Motor neuron (in vitro differentiated cells): ENCODE measurements at regions not wholly inside any gene's neighbourhood (a gene's known extent, or its start where the extent isn't known, plus 50 kb on each side); places are given as distances from the start of the nearest gene placed in this dataset.

Experiments
- ATAC-seq, 8 experiments: fragments of 200-7000 bp; cut with Tn5 transposase; replicated peaks in 6 of 8; 2 replicates each; pipeline ENCODE4 v1.8.0; 2021; ENCODE audit warnings: mild to moderate bottlenecking in 8 of 8, moderate library complexity in 8 of 8
- H3K27ac ChIP-seq, 2 donors: fragments of 250-450 bp; sonication (Bioruptor Pico); 2 replicates each; pipeline ENCODE4 v1.9.0; 2021; ENCODE audit warnings: antibody characterized with exemption in 2 of 2, mild to moderate bottlenecking in 2 of 2, moderate library complexity in 1 of 2
- H3K4me1 ChIP-seq, 2 donors: fragments of 250-450 bp; sonication (Bioruptor Pico); replicated peaks in 1 of 2; 2 replicates each; pipeline ENCODE4 v1.6.1; 2021; ENCODE audit warnings: antibody characterized with exemption in 2 of 2, mild to moderate bottlenecking in 2 of 2, moderate library complexity in 1 of 2
- H3K4me3 ChIP-seq, 5 donors: fragments of 250-450 bp; sonication (Bioruptor Pico); 2 replicates each; pipeline ENCODE4 v1.9.0; 2021; ENCODE audit warnings: antibody characterized with exemption in 5 of 5, mild to moderate bottlenecking in 5 of 5, moderate library complexity in 4 of 5
- WGBS, 10 experiments: fragments of 450-650 bp; shearing (Covaris generic); methylation state at CpG; one replicate each; pipeline ENCODE4 v1.0.0; 2022; 5-methylcytosine and 5-hydroxymethylcytosine counted together
- in situ Hi-C, 9 experiments: fragments of 400-800 bp; cut with MboI; loops; one replicate each; pipeline ENCODE4 v1.15.0; 2021; ENCODE audit warnings: low sequenced_read_pairs in 9 of 9, low pct_unique_long_range_greater_than_20kb in 2 of 9; ENCODE audit not compliant: unreplicated experiment in 9 of 9

GRCh38 chr12:30200864-30201263 is 417.1 kb upstream of the TMTC1 start:
- WGBS, 10 experiments: 0 to 53% (median 12%) methylated on average over 1 to 11 of the region's 24 CpGs; no CpG with 5 or more reads in 5 of the 10 experiments
- Histone ChIP-seq H3K4me1 (peaks cover 5 to 7% of the 10 kb centered on the region in 2 donors), H3K4me3 (peak overlapping the region in 4 of 5 donors; percentile 15 to 24 (median 16)), H3K27ac (no peak overlapping the region)
- in situ Hi-C loops: no loop called here
- ATAC-seq: peak in 5 of 8 experiments; percentile 22 to 32 (median 27)

DNA sequence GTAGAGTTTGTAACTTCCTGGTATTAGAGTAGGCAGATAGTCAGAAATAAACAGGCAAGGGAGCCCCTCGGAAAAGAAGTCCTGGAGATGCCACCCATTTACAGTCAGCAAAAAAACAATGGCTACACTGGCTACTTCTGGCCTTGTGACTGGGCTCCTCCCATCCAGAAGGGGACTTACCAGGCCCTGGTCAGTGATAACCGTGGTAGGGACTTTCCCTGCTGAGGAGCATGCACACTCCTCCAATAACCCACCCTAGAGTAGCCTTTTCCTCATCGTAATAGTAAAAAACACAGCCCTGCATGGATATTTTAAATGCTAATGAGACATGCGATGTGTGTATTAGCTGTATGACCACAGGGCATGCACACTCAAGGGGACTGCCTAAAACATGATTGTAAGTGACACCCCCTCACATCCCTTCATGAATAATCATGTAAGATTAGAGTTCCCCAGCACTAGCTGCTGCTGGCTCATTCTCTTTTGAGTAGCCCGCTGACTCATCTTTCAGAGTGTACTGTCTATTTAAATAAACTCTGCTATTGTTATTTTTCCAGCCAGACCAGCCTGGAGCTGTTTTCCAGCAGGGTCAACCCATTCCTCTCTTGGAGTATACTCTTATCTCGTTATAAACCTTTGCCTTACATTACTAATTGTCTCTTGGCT is 413.8 kb upstream of the TMTC1 start:
- Histone ChIP-seq H3K4me3 (no peak overlapping the region), H3K27ac (no peak overlapping the region), H3K4me1 (peaks cover 5 to 7% of the 10 kb centered on the region in 2 donors)
- in situ Hi-C loops: no loop called here
- 0 to 86% (median 60%) methylated on average over 1 to 4 of the region's 6 CpGs; no CpG with 5 or more reads in 1 of the 10 experiments for WGBS, 10 experiments
- ATAC-seq: peak; percentile 94 to 98 (median 96)

DNA sequence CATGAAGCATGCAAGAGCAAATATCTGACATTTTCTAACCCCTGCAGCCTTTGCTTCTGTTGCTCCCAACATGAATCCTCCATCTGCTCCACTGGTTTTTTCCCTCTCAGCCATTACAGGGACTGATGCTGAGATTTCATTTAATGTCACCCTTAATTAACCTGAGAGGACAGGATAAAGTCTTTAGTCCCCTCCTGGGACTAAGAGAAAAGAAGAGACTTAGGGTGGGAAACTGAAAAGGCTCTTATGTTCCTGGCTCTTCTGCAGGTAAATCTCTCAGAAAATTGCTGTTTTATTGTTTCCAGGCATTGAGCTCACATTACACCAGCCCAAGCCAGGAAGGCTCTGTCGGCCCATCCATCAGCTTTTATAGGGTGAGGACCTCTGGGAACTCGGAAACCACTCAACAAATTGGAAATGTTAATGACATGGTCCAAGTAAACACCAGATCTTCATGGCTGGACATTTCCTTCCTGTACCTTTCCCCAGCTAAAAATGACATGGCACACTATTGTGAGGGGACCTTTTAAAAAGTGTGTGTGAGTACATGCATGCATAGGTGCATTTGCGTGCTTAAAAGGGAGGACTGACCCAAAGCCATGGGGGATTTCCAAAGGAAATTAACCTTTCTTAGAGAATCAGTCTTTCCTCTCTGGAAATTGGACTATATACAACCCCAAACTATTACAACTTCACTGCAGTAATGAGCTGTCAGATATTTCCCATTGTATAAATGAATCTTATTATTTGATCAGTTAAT is 408.1 kb upstream of the TMTC1 start:
- H3K4me1 ChIP-seq: peaks cover 4 to 17% of the 10 kb centered on the region in 2 donors
- in situ Hi-C loops: no loop called here
- H3K4me3 ChIP-seq: no peak overlapping the region
- 39 to 88% (median 63%) methylated on average over 1 to 3 of the region's 3 CpGs; no CpG with 5 or more reads in 5 of the 10 experiments for WGBS, 10 experiments
- peak in 5 of 8 experiments; percentile 53 to 81 (median 65) for ATAC-seq
- H3K27ac ChIP-seq: peak overlapping the region; percentile 46 to 78

GRCh38 chr12:30188602-30189326 is 405.0 kb upstream of the TMTC1 start:
- no peak overlapping the region for H3K4me3 ChIP-seq
- 18 to 90% (median 68%) methylated on average over 2 to 6 of the region's 8 CpGs for WGBS, 10 experiments
- in situ Hi-C loops: no loop called here
- peaks cover 4 to 17% of the 10 kb centered on the region in 2 donors for H3K4me1 ChIP-seq
- H3K27ac ChIP-seq: no peak overlapping the region
- ATAC-seq: no peak

- peaks cover 4 to 17% of the 10 kb centered on the region in 2 donors for H3K4me1 ChIP-seq
- WGBS, 10 experiments: 0 to 92% (median 38%) methylated on average over 1 to 2 of the region's 2 CpGs; no CpG with 5 or more reads in 4 of the 10 experiments
- no peak for ATAC-seq
- H3K27ac ChIP-seq: no peak overlapping the region
- H3K4me3 ChIP-seq: no peak overlapping the region
- in situ Hi-C loops: no loop called here
These were observed 403.7 kb upstream of the TMTC1 start for GRCh38 chr12:30187426-30187825.

DNA sequence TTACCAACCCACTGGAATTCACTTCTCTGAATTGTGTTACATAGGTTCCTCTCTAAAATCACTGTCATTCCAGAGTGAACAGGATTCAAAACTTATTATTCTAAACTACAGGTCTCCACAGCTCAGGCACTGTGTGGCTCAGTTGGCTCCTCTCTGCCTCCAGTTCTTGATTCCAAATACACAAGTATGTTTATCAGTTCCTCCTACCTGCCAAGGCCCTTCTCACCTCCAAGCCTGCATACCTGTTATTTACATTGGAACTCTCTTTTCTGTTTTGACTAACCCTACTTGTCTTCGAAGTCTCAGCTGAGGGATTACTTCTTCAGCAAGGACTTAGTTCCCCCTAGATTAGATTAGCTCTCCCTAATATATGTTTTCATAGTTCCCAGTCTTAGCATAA is 397.6 kb upstream of the TMTC1 start:
- ATAC-seq: no peak
- in situ Hi-C loops: no loop called here
- Histone ChIP-seq H3K4me1 (peaks cover 0 to 9% of the 10 kb centered on the region in 2 donors), H3K27ac (no peak overlapping the region), H3K4me3 (no peak overlapping the region)
- 10 to 90% (median 50%) methylated on average over 1 of the region's 1 CpG; no CpG with 5 or more reads in 5 of the 10 experiments for WGBS, 10 experiments

GRCh38 chr12:30180602-30181001 is 396.9 kb upstream of the TMTC1 start:
- in situ Hi-C loops: no loop called here

DNA sequence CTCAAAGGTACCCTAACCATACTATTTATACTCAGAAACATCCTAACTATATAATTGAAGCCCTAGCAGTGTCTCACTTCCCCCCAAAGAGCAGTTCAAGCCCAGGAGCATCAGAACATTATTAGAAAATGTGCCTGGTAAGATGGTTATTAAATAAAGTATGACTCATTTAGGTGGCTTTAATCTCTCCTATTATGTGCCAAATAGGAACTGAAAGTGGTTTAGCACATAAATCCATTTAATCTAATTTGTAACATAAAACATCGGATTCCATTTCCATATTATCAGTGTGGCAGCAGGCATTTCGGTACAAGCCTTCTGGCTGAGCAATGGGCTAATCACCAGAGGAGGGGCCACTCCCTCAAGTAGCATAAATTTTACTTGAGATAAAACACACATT is 395.2 kb upstream of the TMTC1 start:
- H3K4me3 ChIP-seq: no peak overlapping the region
- 13 to 100% (median 80%) methylated on average over 1 to 2 of the region's 2 CpGs; no CpG with 5 or more reads in 3 of the 10 experiments for WGBS, 10 experiments
- H3K27ac ChIP-seq: no peak overlapping the region
- in situ Hi-C loops: no loop called here
- peak in 3 of 8 experiments; percentile 44 to 69 (median 67) for ATAC-seq
- H3K4me1 ChIP-seq: peaks cover 0 to 9% of the 10 kb centered on the region in 2 donors

More at GRCh38 chr12:30180602-30181001, 396.9 kb upstream of the TMTC1 start:
- Histone ChIP-seq H3K27ac (no peak overlapping the region), H3K4me1 (peaks cover 0 to 9% of the 10 kb centered on the region in 2 donors), H3K4me3 (no peak overlapping the region)
- ATAC-seq: no peak

DNA sequence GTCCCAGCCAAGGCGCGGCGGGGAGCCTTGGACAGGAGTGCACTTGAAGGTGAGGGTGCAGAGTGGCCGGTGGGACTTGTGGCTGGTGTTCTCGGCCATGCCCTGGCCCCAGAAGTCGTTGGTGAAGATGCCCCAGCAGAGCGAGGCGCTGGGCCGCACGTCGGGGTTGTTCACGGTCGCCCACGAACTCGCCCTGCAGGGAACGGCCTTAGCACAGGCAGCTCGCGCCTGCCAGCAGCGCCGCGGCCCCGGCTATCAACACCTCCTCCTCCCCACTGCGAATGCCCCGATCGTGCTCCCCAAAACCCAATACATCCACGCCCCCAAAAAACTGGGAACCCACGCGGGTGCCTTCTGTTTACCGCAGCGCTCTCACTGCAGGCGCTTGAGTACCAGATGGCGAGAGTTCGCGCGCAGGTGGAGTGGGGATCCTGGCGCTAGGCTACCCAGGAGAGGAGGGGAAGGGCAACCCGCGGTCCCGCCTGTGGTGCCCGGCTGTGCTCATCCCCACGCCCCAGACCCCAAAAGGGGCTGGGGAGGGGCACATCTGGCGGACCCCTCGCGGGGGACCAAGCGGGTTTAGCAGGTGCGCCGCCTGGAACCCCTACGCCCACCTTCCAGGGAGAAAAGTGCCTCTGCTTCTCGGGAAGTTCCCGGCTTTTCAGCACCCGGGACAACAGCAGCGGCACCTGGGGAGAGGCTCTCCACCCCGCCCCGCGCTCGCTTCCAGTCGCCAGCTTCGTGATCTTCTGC is 386.3 kb upstream of the TMTC1 start:
- ATAC-seq: no peak
- no peak overlapping the region for H3K27ac ChIP-seq
- WGBS, 10 experiments: 20 to 100% (median 73%) methylated on average over 1 to 7 of the region's 58 CpGs; no CpG with 5 or more reads in 4 of the 10 experiments
- peaks cover 3 to 24% of the 10 kb centered on the region in 2 donors for H3K4me1 ChIP-seq
- no peak overlapping the region for H3K4me3 ChIP-seq
- in situ Hi-C loops: no loop called here

DNA sequence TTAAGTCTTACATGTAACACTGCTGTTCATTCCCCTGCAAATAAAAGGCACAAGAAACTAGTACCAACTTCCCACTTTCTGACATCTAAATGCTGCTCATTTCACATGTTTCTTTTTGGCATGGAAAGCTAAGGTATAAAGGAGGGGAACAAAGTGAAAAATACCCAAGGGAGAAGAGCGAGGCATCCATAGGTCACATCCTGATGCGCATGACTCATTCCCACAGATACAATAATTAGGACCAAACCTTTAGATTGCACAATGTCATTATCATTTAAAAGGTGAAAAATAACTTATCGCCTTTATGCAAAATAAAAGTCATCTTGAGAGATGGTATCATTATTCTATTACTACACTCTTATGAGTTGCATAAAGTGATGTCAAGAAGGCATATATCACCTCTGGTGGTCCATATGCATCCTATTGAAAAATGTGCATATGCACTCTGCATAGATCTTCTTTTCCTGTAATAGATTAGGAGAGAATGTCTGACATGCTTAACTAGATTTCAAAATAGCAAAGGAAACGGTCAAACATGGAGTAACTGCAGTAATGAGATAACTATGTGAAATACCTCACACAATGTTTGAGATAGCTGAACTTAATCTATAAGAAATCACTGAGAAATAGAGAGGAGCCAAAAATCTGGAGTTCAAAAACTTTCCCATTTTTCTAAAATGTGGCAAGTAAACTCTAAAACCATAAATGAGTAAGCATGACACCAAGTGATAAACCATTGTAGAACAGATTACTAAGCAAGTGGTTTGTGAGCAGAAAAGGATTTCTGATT is 382.5 kb upstream of the TMTC1 start:
- peak in 7 of 8 experiments; percentile 15 to 95 (median 67) for ATAC-seq
- in situ Hi-C loops: no loop called here
- H3K4me1 ChIP-seq: peaks cover 3 to 29% of the 10 kb centered on the region in 2 donors
- WGBS, 10 experiments: 0 to 100% (median 68%) methylated on average over 1 to 4 of the region's 4 CpGs
- no peak overlapping the region for H3K4me3 ChIP-seq
- no peak overlapping the region for H3K27ac ChIP-seq

DNA sequence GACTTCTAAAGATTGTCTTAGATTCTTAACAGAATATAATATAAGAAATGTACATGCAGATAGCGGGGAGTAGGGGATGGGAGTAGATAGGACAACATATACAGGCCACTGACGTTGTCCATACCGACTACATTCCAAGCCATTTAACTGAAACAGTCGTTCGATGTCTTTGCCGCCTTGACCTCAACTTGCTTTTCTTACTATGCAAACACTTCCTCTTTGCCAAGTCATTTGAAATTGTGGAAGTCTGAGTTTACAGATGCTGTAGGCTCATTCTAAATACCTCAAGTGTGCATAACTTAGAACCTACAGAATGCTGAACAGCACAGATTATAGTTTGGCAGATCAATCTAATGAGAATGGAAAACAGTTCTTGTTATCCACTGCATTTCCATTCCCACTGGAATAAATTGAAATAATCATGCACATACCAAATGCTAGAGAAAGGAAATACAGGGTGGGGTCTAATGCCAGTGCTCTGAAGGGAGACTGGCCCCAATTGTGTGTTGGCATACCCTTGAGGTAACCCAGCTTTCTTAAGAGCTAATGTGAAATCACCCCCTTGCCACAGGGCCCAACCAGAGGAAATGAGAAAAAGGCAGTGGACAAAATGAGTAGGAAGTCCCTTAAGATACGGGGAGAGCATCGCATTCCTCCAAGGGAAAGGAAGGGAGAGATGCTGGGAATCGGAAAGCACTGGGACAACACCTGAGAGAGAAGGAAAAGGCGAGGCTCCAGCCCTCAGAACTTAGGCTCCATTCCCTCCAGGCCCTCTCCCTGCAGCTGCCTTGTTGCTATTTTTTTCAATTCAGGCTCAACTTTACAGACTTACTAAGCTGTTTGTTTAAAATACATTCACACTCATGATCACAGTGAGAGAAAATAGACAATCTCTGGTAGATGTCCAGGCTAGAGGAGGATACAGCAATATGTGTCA is 380.9 kb upstream of the TMTC1 start:
- ATAC-seq: peak in 3 of 8 experiments; percentile 56 to 84 (median 63)
- Histone ChIP-seq H3K4me1 (peaks cover 3 to 29% of the 10 kb centered on the region in 2 donors), H3K27ac (no peak overlapping the region), H3K4me3 (no peak overlapping the region)
- in situ Hi-C loops: no loop called here
- WGBS, 10 experiments: 6 to 100% (median 85%) methylated on average over 1 to 9 of the region's 10 CpGs
